Erythroblast (primary cell): ENCODE measurements at regions not wholly inside any gene's neighbourhood (a gene's known extent, or its start where the extent isn't known, plus 50 kb on each side); places are given as distances from the start of the nearest gene placed in this dataset.
"Not testable (repeated sequence)": the region's sequence is repeated elsewhere in the genome, so short reads cannot be mapped to it uniquely, and the experiment has no call there.

Experiments
- GATA1 ChIP-seq: IDR thresholded peaks from 2 replicates; pipeline ENCODE4 v1.6.1; 2011; ENCODE audit warnings: low read depth, mild to moderate bottlenecking, control low read depth, low read length, moderate library complexity
- POLR2A ChIP-seq: IDR thresholded peaks from 2 replicates; pipeline ENCODE4 v1.6.1; 2011; ENCODE audit warnings: mild to moderate bottlenecking, low read length

GRCh38 chr15:89031637-89032285 lies 56.5 kb upstream of the ABHD2 start:
- not testable (repeated sequence) for TF ChIP-seq POLR2A, GATA1
